Femur (tissue), 1 donor: ENCODE measurements at regions not wholly inside any gene's neighbourhood (a gene's known extent, or its start where the extent isn't known, plus 50 kb on each side); places are given as distances from the start of the nearest gene placed in this dataset.

ENCODE experiments used
- DNase-seq: peaks from one replicate; pipeline ENCODE4 v3.0.0-alpha.2; 2017

GRCh38 chr17:34699181-34699580, 119.8 kb downstream of the TMEM132E start:
- DNase-seq: no peak

GRCh38 chr17:34692920-34693319, 113.5 kb downstream of the TMEM132E start:
- no peak for DNase-seq
